HepG2 (cell line): ENCODE measurements at regions not wholly inside any gene's neighbourhood (a gene's known extent, or its start where the extent isn't known, plus 50 kb on each side); places are given as distances from the start of the nearest gene placed in this dataset.

ENCODE experiments used
- AKAP8 ChIP-seq: sonication (generic); formaldehyde crosslinking; IDR thresholded peaks from 2 replicates; pipeline ENCODE4 v1.5.1; 2020; ENCODE audit warnings: mild to moderate bottlenecking, missing genetic modification reagents
- ETV5 ChIP-seq: IDR thresholded peaks from 2 replicates; pipeline ENCODE4 v1.6.1; 2018; ENCODE audit warnings: missing biosample characterization, missing genetic modification reagents, inconsistent platforms, borderline replicate concordance
- JUN ChIP-seq: sonication (generic); formaldehyde crosslinking; IDR thresholded peaks from 2 replicates; pipeline ENCODE4 v1.4.0; 2020; ENCODE audit warnings: mild to moderate bottlenecking, missing genetic modification reagents
- NCOA5 ChIP-seq: sonication (generic); formaldehyde crosslinking; IDR thresholded peaks from 2 replicates; pipeline ENCODE4 v1.4.0; 2020; ENCODE audit warnings: missing genetic modification reagents
- RAD51 ChIP-seq: fragments of 450-650 bp; IDR thresholded peaks from 2 replicates; pipeline ENCODE4 v1.6.1; 2016; ENCODE audit warnings: borderline replicate concordance
- RERE ChIP-seq: IDR thresholded peaks from 2 replicates; pipeline ENCODE4 v1.6.1; 2016; ENCODE audit warnings: low read depth, missing genetic modification reagents, missing compliant biosample characterization
- SOX13 ChIP-seq, 3 experiments: fragments of 450-650 bp in 1 of 3; sonication (generic) in 1 of 3; formaldehyde crosslinking in 1 of 3; IDR thresholded peaks in 2 of 3; conservative IDR thresholded peaks in 1 of 3; 2 replicates each; pipeline versions ENCODE4 v1.5.0 to v1.6.1; 2016 to 2020; ENCODE audit warnings: antibody characterized with exemption in 1 of 3, mild to moderate bottlenecking in 1 of 3, missing compliant biosample characterization in 1 of 3, missing genetic modification reagents in 1 of 3, moderate library complexity in 1 of 3
- ZBED4 ChIP-seq: sonication (generic); formaldehyde crosslinking; IDR thresholded peaks from 2 replicates; pipeline ENCODE4 v1.4.0; 2020; ENCODE audit warnings: missing genetic modification reagents, borderline replicate concordance
- ZFP82 ChIP-seq: sonication (generic); formaldehyde crosslinking; IDR thresholded peaks from 2 replicates; pipeline ENCODE4 v1.5.1; 2020; ENCODE audit warnings: mild to moderate bottlenecking, missing genetic modification reagents, borderline replicate concordance
- ZNF766 ChIP-seq: sonication (generic); formaldehyde crosslinking; IDR thresholded peaks from 2 replicates; pipeline ENCODE4 v1.5.0; 2020; ENCODE audit warnings: missing genetic modification reagents, borderline replicate concordance

GRCh38 chr1:195005338-195005737 is 1602.9 kb downstream of the KCNT2 start (continued):
- TF ChIP-seq ZFP82 (CRISPR knock-in tag) (no peak), ETV5 (CRISPR knock-in tag) (no peak), RAD51 (no peak), NCOA5 (CRISPR knock-in tag) (no peak), ZBED4 (CRISPR knock-in tag) (no peak), ZNF766 (CRISPR knock-in tag) (no peak), AKAP8 (CRISPR knock-in tag) (no peak), RERE (CRISPR knock-in tag) (no peak), SOX13 (IDR thresholded peaks at IDR 0.05) (no peak), SOX13 (CRISPR knock-in tag; conservative IDR thresholded peaks at IDR 0.05 in 1 of 2, IDR thresholded peaks at IDR 0.05 in 1 of 2) (no peak), JUN (CRISPR knock-in tag) (no peak)
